Sigmoid colon (tissue), 6 donors: ENCODE measurements at regions not wholly inside any gene's neighbourhood (a gene's known extent, or its start where the extent isn't known, plus 50 kb on each side); places are given as distances from the start of the nearest gene placed in this dataset.

Experiments
- DNase-seq: peaks from one replicate; pipeline ENCODE4 v3.0.0-alpha.2; 2019
- H3K27ac ChIP-seq, 4 donors: fragments of 200-600 bp; sonication (generic); one replicate each; pipeline ENCODE4 v1.5.1; 2016 to 2019; ENCODE audit warnings: mild to moderate bottlenecking in 1 of 4
- H3K27me3 ChIP-seq, 3 donors: fragments of 200-600 bp; sonication (generic); one replicate each; pipeline ENCODE4 v1.5.1; 2019; ENCODE audit warnings: mild to moderate bottlenecking in 1 of 3
- H3K36me3 ChIP-seq, 4 donors: fragments of 200-600 bp; sonication (generic); one replicate each; pipeline ENCODE4 v1.5.1; 2016 to 2019
- H3K4me1 ChIP-seq, 4 donors: fragments of 200-600 bp; sonication (generic); one replicate each; pipeline ENCODE4 v1.5.1; 2017 to 2019
- H3K4me3 ChIP-seq, 4 donors: fragments of 200-600 bp; sonication (generic); one replicate each; pipeline ENCODE4 v1.5.1; 2017 to 2019; ENCODE audit warnings: mild to moderate bottlenecking in 2 of 4, moderate library complexity in 1 of 4
- H3K9me3 ChIP-seq, 4 donors: fragments of 200-600 bp in 3 of 4; sonication (generic) in 3 of 4; one replicate each; pipeline versions ENCODE4 v1.5.1 to v1.6.1; 2013 to 2019
- EP300 ChIP-seq, 4 donors: sonication (generic); formaldehyde crosslinking; IDR thresholded peaks; one replicate each; pipeline ENCODE4 v1.6.1; 2017; ENCODE audit warnings: antibody characterized with exemption in 4 of 4
- POLR2A ChIP-seq, 2 donors: fragments of 450-650 bp; IDR thresholded peaks; one replicate each; pipeline ENCODE4 v1.6.1; 2016; ENCODE audit warnings: antibody characterized with exemption in 2 of 2, mild to moderate bottlenecking in 2 of 2, moderate library complexity in 2 of 2
- POLR2AphosphoS5 ChIP-seq, 4 donors: sonication (generic); formaldehyde crosslinking; IDR thresholded peaks; one replicate each; pipeline ENCODE4 v1.6.1; 2017; ENCODE audit warnings: antibody characterized with exemption in 4 of 4
- WGBS, 2 donors: extraction: QIAGEN DNeasy Blood & Tissue Kit; methylation state at CpG; one replicate each; pipeline ENCODE4 v1.1.7; 2013; 5-methylcytosine and 5-hydroxymethylcytosine counted together
- intact Hi-C: fragments of 100-400 bp; cut with DNase I; formaldehyde crosslinking; loops from one replicate; pipeline ENCODE4 v1.15.1; 2023
- TF ChIP-seq, protein P1 (sequence below), 4 experiments: fragments of 450-650 bp in 3 of 4; fragments of 200-600 bp in 1 of 4; IDR thresholded peaks; one replicate each; pipeline ENCODE4 v1.5.1; 2016 to 2019; ENCODE audit warnings: antibody characterized with exemption in 4 of 4, mild to moderate bottlenecking in 3 of 4, moderate library complexity in 2 of 4
- donor health status: healthy with polysubstance abuse.
- donor health status: healthy.

DNA sequence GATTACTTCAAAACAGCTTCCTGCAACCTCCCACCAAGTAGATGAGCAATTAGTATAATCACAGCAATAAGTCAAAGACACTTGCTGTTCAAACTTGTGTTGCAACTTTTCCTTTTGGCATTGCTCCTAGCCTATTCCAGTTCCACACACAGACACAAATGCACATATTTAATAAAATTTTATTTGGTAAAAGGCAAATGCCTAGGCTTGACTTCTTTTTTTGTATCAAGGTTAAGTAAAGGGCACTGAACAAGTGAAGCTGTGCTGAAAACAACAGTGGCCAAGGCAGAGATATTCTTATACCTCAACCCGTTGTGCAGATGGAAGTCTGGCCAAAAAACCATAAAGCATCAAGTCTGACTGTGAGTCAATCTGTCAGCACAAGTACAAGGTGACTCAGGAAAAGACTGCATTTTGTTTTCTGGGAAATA is 708.4 kb upstream of the CITED2 start:
- intact Hi-C loops: no loop called here
- Histone ChIP-seq H3K4me1 (peaks cover 0 to 32% (median 26%) of the 10 kb centered on the region in 4 donors), H3K9me3 (no peaks in the 10 kb centered on the region), H3K27ac (no peak overlapping the region), H3K36me3 (no peaks in the 10 kb centered on the region), H3K27me3 (no peaks in the 10 kb centered on the region), H3K4me3 (no peak overlapping the region)
- 60 to 66% methylated on average over 1 of the region's 1 CpG for WGBS, 2 donors
- DNase-seq: no peak
- TF ChIP-seq POLR2AphosphoS5 (IDR thresholded peaks at IDR 0.05): no peak
- no peak for TF ChIP-seq EP300 (IDR thresholded peaks at IDR 0.05)
- TF ChIP-seq POLR2A (IDR thresholded peaks at IDR 0.05): no peak

DNA sequence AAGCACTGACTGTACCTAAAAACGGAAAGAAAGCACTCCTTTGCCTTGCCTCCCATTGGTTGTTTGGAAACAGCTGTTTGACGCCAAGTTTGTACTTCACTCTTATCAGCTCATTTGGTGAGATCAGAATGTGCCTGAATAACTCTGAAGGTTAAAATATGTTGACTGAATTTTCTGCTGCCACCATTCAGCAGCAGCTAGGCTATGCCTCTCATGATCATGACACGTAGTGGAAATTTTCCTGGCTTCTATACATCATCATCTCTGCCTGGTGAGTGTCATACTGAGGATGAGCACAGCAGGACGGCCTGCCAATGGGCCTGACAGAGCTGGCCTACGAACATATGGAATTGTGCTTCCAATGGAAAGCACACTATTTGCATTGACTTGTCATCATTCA is 704.9 kb upstream of the CITED2 start:
- H3K9me3 ChIP-seq: no peaks in the 10 kb centered on the region
- no peaks in the 10 kb centered on the region for H3K27me3 ChIP-seq
- TF ChIP-seq POLR2AphosphoS5 (IDR thresholded peaks at IDR 0.05) (peak in 1 of 4 donors; percentile 8), POLR2A (IDR thresholded peaks at IDR 0.05) (no peak)
- TF ChIP-seq, protein P1, sequence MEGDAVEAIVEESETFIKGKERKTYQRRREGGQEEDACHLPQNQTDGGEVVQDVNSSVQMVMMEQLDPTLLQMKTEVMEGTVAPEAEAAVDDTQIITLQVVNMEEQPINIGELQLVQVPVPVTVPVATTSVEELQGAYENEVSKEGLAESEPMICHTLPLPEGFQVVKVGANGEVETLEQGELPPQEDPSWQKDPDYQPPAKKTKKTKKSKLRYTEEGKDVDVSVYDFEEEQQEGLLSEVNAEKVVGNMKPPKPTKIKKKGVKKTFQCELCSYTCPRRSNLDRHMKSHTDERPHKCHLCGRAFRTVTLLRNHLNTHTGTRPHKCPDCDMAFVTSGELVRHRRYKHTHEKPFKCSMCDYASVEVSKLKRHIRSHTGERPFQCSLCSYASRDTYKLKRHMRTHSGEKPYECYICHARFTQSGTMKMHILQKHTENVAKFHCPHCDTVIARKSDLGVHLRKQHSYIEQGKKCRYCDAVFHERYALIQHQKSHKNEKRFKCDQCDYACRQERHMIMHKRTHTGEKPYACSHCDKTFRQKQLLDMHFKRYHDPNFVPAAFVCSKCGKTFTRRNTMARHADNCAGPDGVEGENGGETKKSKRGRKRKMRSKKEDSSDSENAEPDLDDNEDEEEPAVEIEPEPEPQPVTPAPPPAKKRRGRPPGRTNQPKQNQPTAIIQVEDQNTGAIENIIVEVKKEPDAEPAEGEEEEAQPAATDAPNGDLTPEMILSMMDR (IDR thresholded peaks at IDR 0.05): no peak
- no peaks in the 10 kb centered on the region for H3K36me3 ChIP-seq
- WGBS, 2 donors: 65 to 82% methylated on average over 5 of the region's 5 CpGs
- intact Hi-C loops: loop anchor here (10.0 kb wide), 2 partner anchors 195 to 705 kb away; partner anchors contain the start of gene CITED2
- no peak for DNase-seq
- H3K4me1 ChIP-seq: peaks cover 0 to 40% (median 31%) of the 10 kb centered on the region in 4 donors
- H3K27ac ChIP-seq: peak overlapping the region; percentile 37 to 69 (median 51)
- H3K4me3 ChIP-seq: no peak overlapping the region

DNA sequence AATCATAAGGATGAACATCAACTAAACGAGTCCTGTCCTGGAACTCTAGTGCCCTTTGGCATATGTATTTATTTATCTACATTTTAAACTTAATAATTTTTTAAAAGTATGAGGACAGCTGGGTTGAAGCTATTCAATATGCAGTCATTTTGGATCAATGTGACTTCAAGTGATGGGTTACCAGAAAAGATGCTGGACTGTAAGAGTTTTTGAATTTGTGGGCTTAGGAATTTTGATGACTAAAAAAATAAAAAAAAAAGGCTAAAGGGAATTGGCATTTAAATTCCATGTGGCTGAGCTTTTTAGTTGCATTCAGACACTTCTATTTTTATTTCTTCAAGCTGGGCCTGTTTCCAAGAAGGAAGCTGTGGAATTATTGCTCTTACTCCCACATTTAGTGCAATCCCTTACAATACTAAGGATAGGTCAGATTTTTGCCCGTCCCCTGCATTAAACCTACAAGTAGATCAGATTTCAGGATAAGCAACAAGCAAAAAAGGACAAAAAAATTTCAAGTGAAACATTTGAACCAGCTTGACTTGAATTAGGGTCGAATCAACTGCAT is 704.2 kb upstream of the CITED2 start:
- DNase-seq: no peak
- intact Hi-C loops: loop anchor here (10.0 kb wide), 2 partner anchors 194 to 704 kb away; partner anchors contain the start of gene CITED2
- 20 to 49% methylated on average over 3 of the region's 3 CpGs for WGBS, 2 donors
- Histone ChIP-seq H3K27me3 (no peaks in the 10 kb centered on the region), H3K4me3 (no peak overlapping the region), H3K36me3 (no peaks in the 10 kb centered on the region), H3K9me3 (no peaks in the 10 kb centered on the region), H3K27ac (peak overlapping the region; percentile 37 to 69 (median 51)), H3K4me1 (peaks cover 0 to 43% (median 32%) of the 10 kb centered on the region in 4 donors)
- TF ChIP-seq POLR2AphosphoS5 (IDR thresholded peaks at IDR 0.05) (no peak), POLR2A (IDR thresholded peaks at IDR 0.05) (no peak), EP300 (IDR thresholded peaks at IDR 0.05) (no peak)
- TF ChIP-seq, protein P1 (IDR thresholded peaks at IDR 0.05): no peak

DNA sequence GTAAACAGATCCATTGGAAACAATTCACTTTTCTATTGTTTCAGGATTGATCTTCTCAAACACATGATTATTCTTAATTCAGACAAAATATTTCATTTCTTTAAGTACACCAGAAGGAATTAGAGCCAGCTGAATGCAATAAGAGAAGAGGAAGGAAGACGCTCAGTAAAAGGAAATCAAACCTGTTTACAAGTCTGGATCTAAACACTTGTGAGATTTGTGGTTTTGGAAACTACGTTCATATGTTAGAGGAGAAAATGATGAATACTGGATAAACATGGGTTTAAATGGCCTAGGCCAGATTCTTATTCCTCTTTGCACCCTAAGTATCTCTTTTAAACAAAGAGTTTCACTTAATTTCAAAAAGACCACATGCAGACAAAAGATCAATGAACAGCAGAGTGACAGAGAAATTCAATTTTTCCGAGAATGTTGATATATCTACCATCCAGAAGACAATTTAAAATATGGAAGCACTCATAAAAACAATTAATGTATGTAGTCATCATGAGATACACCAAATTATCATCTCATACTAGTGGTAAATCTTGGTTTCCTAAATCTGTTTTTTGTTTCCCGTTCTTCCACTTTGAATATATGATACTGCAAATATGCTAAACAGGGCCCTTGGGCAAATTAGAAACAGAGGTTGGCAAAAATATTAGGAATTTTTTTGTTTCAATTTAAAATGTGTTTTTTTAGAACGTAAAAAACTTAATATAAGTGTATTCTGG is 703.5 kb upstream of the CITED2 start:
- H3K4me1 ChIP-seq: peaks cover 0 to 43% (median 32%) of the 10 kb centered on the region in 4 donors
- H3K27ac ChIP-seq: peak overlapping the region; percentile 37 to 69 (median 51)
- TF ChIP-seq POLR2AphosphoS5 (IDR thresholded peaks at IDR 0.05) (no peak), POLR2A (IDR thresholded peaks at IDR 0.05) (no peak), EP300 (IDR thresholded peaks at IDR 0.05) (no peak)
- TF ChIP-seq, protein P1 (IDR thresholded peaks at IDR 0.05): no peak
- no peak overlapping the region for H3K4me3 ChIP-seq
- H3K36me3 ChIP-seq: no peaks in the 10 kb centered on the region
- DNase-seq: no peak
- intact Hi-C loops: loop anchor here (10.0 kb wide), 2 partner anchors 193 to 703 kb away; partner anchors contain the start of gene CITED2
- no peaks in the 10 kb centered on the region for H3K9me3 ChIP-seq
- no peaks in the 10 kb centered on the region for H3K27me3 ChIP-seq
- 61 to 80% methylated on average over 5 of the region's 5 CpGs for WGBS, 2 donors

DNA sequence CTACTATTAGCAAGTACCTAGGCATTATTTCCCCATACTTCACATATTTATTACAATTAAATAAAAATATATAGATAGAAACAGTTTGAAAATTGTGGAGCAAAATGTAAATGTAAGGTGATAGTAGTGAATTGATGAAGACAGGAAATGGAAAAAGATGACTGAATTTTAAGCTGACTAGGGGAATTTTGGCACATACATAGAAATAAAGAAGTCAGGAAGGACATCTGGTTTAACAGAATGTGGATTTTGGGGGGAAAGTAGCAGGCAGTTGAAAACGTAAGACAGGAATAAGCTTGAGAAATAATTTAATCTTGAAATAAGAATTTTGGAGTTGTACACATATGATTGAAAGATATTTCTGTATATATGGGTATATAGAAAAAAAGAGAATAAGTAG is 701.7 kb upstream of the CITED2 start:
- Histone ChIP-seq H3K9me3 (no peaks in the 10 kb centered on the region), H3K4me3 (no peak overlapping the region), H3K27me3 (no peaks in the 10 kb centered on the region), H3K27ac (no peak overlapping the region), H3K4me1 (peaks cover 0 to 55% (median 46%) of the 10 kb centered on the region in 4 donors), H3K36me3 (no peaks in the 10 kb centered on the region)
- 92 to 94% methylated on average over 1 of the region's 1 CpG for WGBS, 2 donors
- no peak for TF ChIP-seq POLR2A (IDR thresholded peaks at IDR 0.05)
- no peak for TF ChIP-seq POLR2AphosphoS5 (IDR thresholded peaks at IDR 0.05)
- TF ChIP-seq, protein P1 (IDR thresholded peaks at IDR 0.05): no peak
- TF ChIP-seq EP300 (IDR thresholded peaks at IDR 0.05): no peak
- intact Hi-C loops: loop anchor here (10.0 kb wide), 2 partner anchors 191 to 701 kb away; partner anchors contain the start of gene CITED2
- DNase-seq: no peak
